Endothelial cell of umbilical vein (primary cell): ENCODE measurements at regions not wholly inside any gene's neighbourhood (a gene's known extent, or its start where the extent isn't known, plus 50 kb on each side); places are given as distances from the start of the nearest gene placed in this dataset.
"Not testable (repeated sequence)": the region's sequence is repeated elsewhere in the genome, so short reads cannot be mapped to it uniquely, and the experiment has no call there.

Source experiments
- CTCF ChIP-seq, 2 donors: IDR thresholded peaks; 1 replicate in 1 of 2; 2 replicates in 1 of 2; pipeline ENCODE4 v1.5.1; 2011; ENCODE audit warnings: low read length in 2 of 2, mild to moderate bottlenecking in 2 of 2, moderate library complexity in 2 of 2, control low read depth in 1 of 2, inconsistent platforms in 1 of 2, low read depth in 1 of 2; ENCODE audit not compliant: insufficient read depth in 1 of 2; ENCODE audit errors: extremely low read depth in 1 of 2
- EZH2 ChIP-seq: IDR thresholded peaks from 2 replicates; pipeline ENCODE4 v1.6.1; 2012; ENCODE audit warnings: borderline replicate concordance, low read depth, mild to moderate bottlenecking, moderate library complexity, low read length, inconsistent platforms; ENCODE audit not compliant: severe bottlenecking
- FOS ChIP-seq: IDR thresholded peaks from 2 replicates; pipeline ENCODE4 v1.6.1; 2011; ENCODE audit warnings: mild to moderate bottlenecking, low read length, moderate library complexity, borderline replicate concordance; ENCODE audit not compliant: insufficient read depth
- MAX ChIP-seq: IDR thresholded peaks from 2 replicates; pipeline ENCODE4 v1.6.1; 2011; ENCODE audit not compliant: insufficient read depth, insufficient read length
- POLR2A ChIP-seq: IDR thresholded peaks from 2 replicates; pipeline ENCODE4 v1.6.1; 2012; ENCODE audit warnings: low read depth, mild to moderate bottlenecking, control low read depth, low read length

- TF ChIP-seq CTCF (IDR thresholded peaks at IDR 0.05; ENCODE audit: extremely low read depth in 1 of 2, insufficient read depth in 1 of 2, low read depth in 1 of 2, low read length in 2 of 2); FOS; POLR2A; EZH2; MAX: not testable (repeated sequence)
Observed at GRCh38 chr1:219707885-219708284, 95.0 kb upstream of the ZC3H11B start.
